ENCODE measurements at regions not wholly inside any gene's neighbourhood (a gene's known extent, or its start where the extent isn't known, plus 50 kb on each side); places are given as distances from the start of the nearest gene placed in this dataset.

DNA sequence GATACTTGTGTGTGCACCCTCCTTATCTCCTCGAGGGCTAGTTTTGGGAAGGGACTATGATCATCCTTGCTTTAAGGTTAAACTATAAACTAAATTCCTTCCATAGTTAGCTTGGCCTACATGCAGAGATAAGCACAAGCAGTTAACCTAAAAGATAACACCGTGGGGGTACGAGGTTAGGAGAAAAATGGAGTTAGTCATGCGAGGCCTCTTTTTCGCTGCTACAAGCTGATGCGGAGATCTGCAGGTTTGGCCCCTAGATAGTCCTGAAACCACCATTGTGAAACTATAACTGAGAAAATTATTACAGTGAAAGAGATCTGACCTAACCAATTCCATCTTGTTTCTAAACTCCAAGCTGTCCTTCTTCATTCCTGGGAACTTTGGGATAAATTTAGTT lies 113.7 kb upstream of the ZKSCAN2 start:
- Histone ChIP-seq H3K36me3 (ENCODE audit: control insufficient read depth, insufficient read depth, low read length) (no peaks in the 10 kb centered on the region), H3K4me3 (ENCODE audit: insufficient read depth, low read depth, low read length) (no peak overlapping the region), H2BK5ac (ENCODE audit: low read depth, low read length, poor library complexity, severe bottlenecking) (no peak overlapping the region), H4K20me1 (ENCODE audit: insufficient read depth, low read length) (no peaks in the 10 kb centered on the region), H3K4ac (ENCODE audit: low read depth, low read length) (no peak overlapping the region), H4K91ac (ENCODE audit: insufficient read depth, low read depth, low read length) (no peak overlapping the region), H3K27me3 (ENCODE audit: control insufficient read depth, insufficient read depth, low read length) (no peaks in the 10 kb centered on the region), H3K79me1 (ENCODE audit: low read depth in 1 of 2, low read length in 2 of 2) (no peaks in the 10 kb centered on the region), H2BK120ac (ENCODE audit: low read depth, low read length) (no peak overlapping the region), H3K4me2 (ENCODE audit: low read depth, low read length) (no peak overlapping the region), H2BK20ac (ENCODE audit: low read depth, low read length) (no peak overlapping the region), H3K9me3 (ENCODE audit: control insufficient read depth, insufficient read depth, low read length) (peaks cover 2% of the 10 kb centered on the region), H2BK15ac (ENCODE audit: low read depth, low read length) (no peak overlapping the region), H2AK9ac (replicated peaks; ENCODE audit: low read depth, low read length, poor library complexity) (no peak overlapping the region), H3K56ac (ENCODE audit: extremely low read depth, insufficient read depth, low read length) (no peak overlapping the region), H3K9me1 (ENCODE audit: insufficient read depth, low read length) (no peaks in the 10 kb centered on the region), H3K18ac (ENCODE audit: low read depth, low read length) (no peak overlapping the region), H3K14ac (replicated peaks; ENCODE audit: low read depth, low read length) (no peak overlapping the region), H4K8ac (ENCODE audit: low read depth in 2 of 2, low read length in 2 of 2) (no peak overlapping the region), H4K5ac (ENCODE audit: low read depth, low read length) (no peak overlapping the region), H3K23ac (ENCODE audit: low read depth, low read length) (no peak overlapping the region), H2AFZ (replicated peaks; ENCODE audit: low read length, poor library complexity) (no peak overlapping the region), H2AK5ac (ENCODE audit: low read depth, low read length) (no peak overlapping the region), H3K9ac (ENCODE audit: low read depth, low read length) (no peak overlapping the region), H3K4me1 (ENCODE audit: control insufficient read depth, insufficient read depth, low read length) (no peaks in the 10 kb centered on the region), H3K27ac (ENCODE audit: insufficient read depth, low read length) (no peak overlapping the region)
- BruUV-seq (replicated peaks): no TSS peak
- ChIA-PET CTCF (no interaction called here), POLR2A (ENCODE audit: unreplicated experiment) (no interaction called here)
- TF ChIP-seq, protein P1, sequence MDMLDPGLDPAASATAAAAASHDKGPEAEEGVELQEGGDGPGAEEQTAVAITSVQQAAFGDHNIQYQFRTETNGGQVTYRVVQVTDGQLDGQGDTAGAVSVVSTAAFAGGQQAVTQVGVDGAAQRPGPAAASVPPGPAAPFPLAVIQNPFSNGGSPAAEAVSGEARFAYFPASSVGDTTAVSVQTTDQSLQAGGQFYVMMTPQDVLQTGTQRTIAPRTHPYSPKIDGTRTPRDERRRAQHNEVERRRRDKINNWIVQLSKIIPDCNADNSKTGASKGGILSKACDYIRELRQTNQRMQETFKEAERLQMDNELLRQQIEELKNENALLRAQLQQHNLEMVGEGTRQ (IDR thresholded peaks at IDR 0.05; ENCODE audit: low read depth, low read length): no peak
- TF ChIP-seq NFE2L2 (IDR thresholded peaks at IDR 0.05; ENCODE audit: low read depth, low read length): no peak
- no peak for TF ChIP-seq RAD21 (IDR thresholded peaks at IDR 0.05; ENCODE audit: low read length)
- no peak for TF ChIP-seq CHD1 (IDR thresholded peaks at IDR 0.05; ENCODE audit: low read depth, low read length)
- no peak for TF ChIP-seq FOS (IDR thresholded peaks at IDR 0.05; ENCODE audit: low read depth, low read length)
- TF ChIP-seq BHLHE40 (IDR thresholded peaks at IDR 0.05; ENCODE audit: low read depth, low read length): no peak
- TF ChIP-seq POLR2A (IDR thresholded peaks at IDR 0.05; ENCODE audit: low read depth, low read length): no peak
- TF ChIP-seq SMC3 (IDR thresholded peaks at IDR 0.05; ENCODE audit: low read depth, low read length): no peak
- TF ChIP-seq MXI1 (IDR thresholded peaks at IDR 0.05; ENCODE audit: borderline replicate concordance, low read depth, low read length): no peak
- no peak for TF ChIP-seq CEBPB (IDR thresholded peaks at IDR 0.05; ENCODE audit: low read depth, low read length)
- no peak for TF ChIP-seq MAZ (IDR thresholded peaks at IDR 0.05; ENCODE audit: borderline replicate concordance, low read depth, low read length)
- intact Hi-C loops (cut with micrococcal nuclease) (no loop called here), in situ Hi-C loops (cut with MboI; ENCODE audit: low sequenced_read_pairs) (no loop called here), dilution Hi-C loops (cut with HindIII; ENCODE audit: low sequenced_read_pairs, unreplicated experiment) (no loop called here)
- ATAC-seq (ENCODE audit: low read depth) (no peak), DNase-seq (no peak)
- no CpG with 5 or more reads among the region's 6 CpGs for WGBS, 2 experiments (ENCODE audit: extremely low coverage in 2 of 2, insufficient read length in 1 of 2)
